BLaER1 (cell line): ENCODE measurements at regions not wholly inside any gene's neighbourhood (a gene's known extent, or its start where the extent isn't known, plus 50 kb on each side); places are given as distances from the start of the nearest gene placed in this dataset.

Source experiments
- H3K27ac ChIP-seq: shearing (Covaris generic); formaldehyde crosslinking; 2 replicates; pipeline ENCODE4 v1.8.1; 2022
- H3K27me3 ChIP-seq: shearing (Covaris generic); formaldehyde crosslinking; 2 replicates; pipeline ENCODE4 v1.8.1; 2022
- H3K36me3 ChIP-seq: shearing (Covaris generic); formaldehyde crosslinking; 2 replicates; pipeline ENCODE4 v1.8.1; 2022
- H3K4me1 ChIP-seq: shearing (Covaris generic); formaldehyde crosslinking; 2 replicates; pipeline ENCODE4 v1.8.1; 2022
- H3K4me2 ChIP-seq: shearing (Covaris generic); formaldehyde crosslinking; 2 replicates; pipeline ENCODE4 v1.8.1; 2022
- H3K4me3 ChIP-seq: shearing (Covaris generic); formaldehyde crosslinking; 2 replicates; pipeline ENCODE4 v1.8.1; 2022
- H3K9ac ChIP-seq: shearing (Covaris generic); formaldehyde crosslinking; 2 replicates; pipeline ENCODE4 v1.8.1; 2022
- H3K9me3 ChIP-seq: shearing (Covaris generic); formaldehyde crosslinking; 2 replicates; pipeline ENCODE4 v1.8.1; 2022
- H4K20me1 ChIP-seq: shearing (Covaris generic); formaldehyde crosslinking; 2 replicates; pipeline ENCODE4 v1.8.1; 2022
- Cebpa-rat ChIP-seq: shearing (Covaris generic); IDR thresholded peaks from 2 replicates; pipeline ENCODE4 v1.8.1; 2022

- Histone ChIP-seq H3K27ac (no peak overlapping the region), H3K9me3 (no peaks in the 10 kb centered on the region), H3K4me2 (no peak overlapping the region), H3K4me3 (no peak overlapping the region), H4K20me1 (no peaks in the 10 kb centered on the region), H3K4me1 (peaks cover 26% of the 10 kb centered on the region), H3K27me3 (no peaks in the 10 kb centered on the region), H3K36me3 (no peaks in the 10 kb centered on the region), H3K9ac (no peak overlapping the region)
- TF ChIP-seq Cebpa-rat = no peak
These were observed 152.6 kb downstream of the IRF8 start for GRCh38 chr16:86051368-86052114.

GRCh38 chr16:86052115-86052670 lies 153.2 kb downstream of the IRF8 start:
- Histone ChIP-seq H3K9me3 (no peaks in the 10 kb centered on the region), H3K4me2 (no peak overlapping the region), H3K4me1 (peaks cover 20% of the 10 kb centered on the region), H3K4me3 (no peak overlapping the region), H3K27ac (no peak overlapping the region), H3K27me3 (no peaks in the 10 kb centered on the region), H4K20me1 (no peaks in the 10 kb centered on the region), H3K36me3 (no peaks in the 10 kb centered on the region), H3K9ac (no peak overlapping the region)
- no peak for TF ChIP-seq Cebpa-rat

GRCh38 chr16:86052926-86053325 lies 154.0 kb downstream of the IRF8 start:
- Histone ChIP-seq H4K20me1 (no peaks in the 10 kb centered on the region), H3K9ac (no peak overlapping the region), H3K4me1 (peaks cover 12% of the 10 kb centered on the region), H3K36me3 (no peaks in the 10 kb centered on the region), H3K4me2 (no peak overlapping the region), H3K27ac (no peak overlapping the region), H3K4me3 (no peak overlapping the region), H3K9me3 (no peaks in the 10 kb centered on the region), H3K27me3 (no peaks in the 10 kb centered on the region)
- no peak for TF ChIP-seq Cebpa-rat

- no peak for TF ChIP-seq Cebpa-rat
- no peak overlapping the region for H3K4me3 ChIP-seq
- H3K9ac ChIP-seq = no peak overlapping the region
- no peaks in the 10 kb centered on the region for H4K20me1 ChIP-seq
- H3K4me2 ChIP-seq = no peak overlapping the region
- H3K4me1 ChIP-seq = peaks cover 36% of the 10 kb centered on the region
- H3K27ac ChIP-seq = no peak overlapping the region
- no peaks in the 10 kb centered on the region for H3K36me3 ChIP-seq
- H3K27me3 ChIP-seq = no peaks in the 10 kb centered on the region
- no peaks in the 10 kb centered on the region for H3K9me3 ChIP-seq
These were observed 160.6 kb downstream of the IRF8 start for GRCh38 chr16:86059253-86060171.

- Histone ChIP-seq H3K9me3 (no peaks in the 10 kb centered on the region), H3K36me3 (no peaks in the 10 kb centered on the region), H4K20me1 (no peaks in the 10 kb centered on the region), H3K27ac (no peak overlapping the region), H3K27me3 (no peaks in the 10 kb centered on the region), H3K4me2 (peak overlapping the region; percentile 78), H3K9ac (no peak overlapping the region), H3K4me3 (no peak overlapping the region), H3K4me1 (peaks cover 36% of the 10 kb centered on the region)
- no peak for TF ChIP-seq Cebpa-rat
These were observed 161.7 kb downstream of the IRF8 start for GRCh38 chr16:86060381-86061317.

GRCh38 chr16:86061318-86061695 lies 162.3 kb downstream of the IRF8 start:
- Histone ChIP-seq H4K20me1 (no peaks in the 10 kb centered on the region), H3K36me3 (no peaks in the 10 kb centered on the region), H3K9me3 (no peaks in the 10 kb centered on the region), H3K27me3 (no peaks in the 10 kb centered on the region), H3K27ac (no peak overlapping the region), H3K9ac (no peak overlapping the region), H3K4me1 (peaks cover 36% of the 10 kb centered on the region), H3K4me3 (no peak overlapping the region), H3K4me2 (peak overlapping the region; percentile 78)
- TF ChIP-seq Cebpa-rat = no peak

GRCh38 chr16:86061721-86062120 lies 162.8 kb downstream of the IRF8 start:
- TF ChIP-seq Cebpa-rat = no peak
- Histone ChIP-seq H3K4me1 (peaks cover 36% of the 10 kb centered on the region), H3K9me3 (no peaks in the 10 kb centered on the region), H3K27me3 (no peaks in the 10 kb centered on the region), H3K4me3 (no peak overlapping the region), H4K20me1 (no peaks in the 10 kb centered on the region), H3K4me2 (peak overlapping the region; percentile 78), H3K9ac (no peak overlapping the region), H3K36me3 (no peaks in the 10 kb centered on the region), H3K27ac (no peak overlapping the region)

GRCh38 chr16:86062271-86062965 lies 163.5 kb downstream of the IRF8 start:
- no peak overlapping the region for H3K4me3 ChIP-seq
- no peaks in the 10 kb centered on the region for H3K27me3 ChIP-seq
- H3K9ac ChIP-seq = no peak overlapping the region
- peaks cover 36% of the 10 kb centered on the region for H3K4me1 ChIP-seq
- H3K9me3 ChIP-seq = no peaks in the 10 kb centered on the region
- TF ChIP-seq Cebpa-rat = no peak
- H3K27ac ChIP-seq = peak overlapping the region; percentile 24; the same call in 1 of the 2 replicates
- peak overlapping the region; percentile 78 for H3K4me2 ChIP-seq
- no peaks in the 10 kb centered on the region for H3K36me3 ChIP-seq
- no peaks in the 10 kb centered on the region for H4K20me1 ChIP-seq
